Upper lobe of left lung (tissue), 6 donors: ENCODE measurements at regions not wholly inside any gene's neighbourhood (a gene's known extent, or its start where the extent isn't known, plus 50 kb on each side); places are given as distances from the start of the nearest gene placed in this dataset.

ENCODE experiments used
- ATAC-seq, 2 donors: fragments of 200-7000 bp; cut with Tn5 transposase; one replicate each; pipeline ENCODE4 v1.9.1; 2022; ENCODE audit warnings: mild to moderate bottlenecking in 2 of 2, moderate library complexity in 2 of 2; ENCODE audit not compliant: low FRiP score in 2 of 2
- DNase-seq, 2 donors: peaks; one replicate each; pipeline ENCODE4 v3.0.0-alpha.2; 2019 to 2020
- H3K27ac ChIP-seq, 4 donors: fragments of 200-600 bp; sonication (generic); one replicate each; pipeline ENCODE4 v1.5.1; 2016 to 2019
- H3K27me3 ChIP-seq, 4 donors: fragments of 200-600 bp; sonication (generic); one replicate each; pipeline ENCODE4 v1.5.1; 2017 to 2019
- H3K36me3 ChIP-seq, 4 donors: fragments of 200-600 bp; sonication (generic); one replicate each; pipeline ENCODE4 v1.5.1; 2016 to 2019
- H3K4me1 ChIP-seq, 4 donors: fragments of 200-600 bp; sonication (generic); one replicate each; pipeline ENCODE4 v1.5.1; 2018 to 2019
- H3K4me3 ChIP-seq, 4 donors: fragments of 200-600 bp; sonication (generic); one replicate each; pipeline ENCODE4 v1.5.1; 2017 to 2019; ENCODE audit warnings: mild to moderate bottlenecking in 2 of 4, moderate library complexity in 1 of 4
- H3K9me3 ChIP-seq, 4 donors: fragments of 200-600 bp; sonication (generic); one replicate each; pipeline ENCODE4 v1.5.1; 2018 to 2019
- EP300 ChIP-seq, 4 donors: sonication (generic); formaldehyde crosslinking; IDR thresholded peaks; one replicate each; pipeline ENCODE4 v1.5.1; 2017; ENCODE audit warnings: antibody characterized with exemption in 4 of 4, control low read depth in 2 of 4
- POLR2A ChIP-seq, 4 donors: fragments of 450-650 bp; IDR thresholded peaks; one replicate each; pipeline ENCODE4 v1.5.1; 2016 to 2017; ENCODE audit warnings: antibody characterized with exemption in 4 of 4, mild to moderate bottlenecking in 2 of 4
- POLR2AphosphoS5 ChIP-seq, 2 donors: sonication (generic); formaldehyde crosslinking; IDR thresholded peaks; one replicate each; pipeline ENCODE4 v1.5.1; 2017; ENCODE audit warnings: antibody characterized with exemption in 2 of 2
- WGBS, 2 donors: methylation state at CpG; one replicate each; pipeline ENCODE4 v1.1.5; 2017 to 2018; 5-methylcytosine and 5-hydroxymethylcytosine counted together
- TF ChIP-seq, protein P1 (sequence below), 6 experiments: fragments of 450-650 bp in 4 of 6; fragments of 200-600 bp in 2 of 6; sonication (generic) in 2 of 6; IDR thresholded peaks; one replicate each; pipeline ENCODE4 v1.5.1; 2016 to 2019; ENCODE audit warnings: antibody characterized with exemption in 6 of 6
- donor health status: DM: no; HTN: no; CAD: no; lungs with moderate emphysema.
- donor health status: DM: no; HTN: yes; CAD: no; lungs with severe emphysema.

DNA sequence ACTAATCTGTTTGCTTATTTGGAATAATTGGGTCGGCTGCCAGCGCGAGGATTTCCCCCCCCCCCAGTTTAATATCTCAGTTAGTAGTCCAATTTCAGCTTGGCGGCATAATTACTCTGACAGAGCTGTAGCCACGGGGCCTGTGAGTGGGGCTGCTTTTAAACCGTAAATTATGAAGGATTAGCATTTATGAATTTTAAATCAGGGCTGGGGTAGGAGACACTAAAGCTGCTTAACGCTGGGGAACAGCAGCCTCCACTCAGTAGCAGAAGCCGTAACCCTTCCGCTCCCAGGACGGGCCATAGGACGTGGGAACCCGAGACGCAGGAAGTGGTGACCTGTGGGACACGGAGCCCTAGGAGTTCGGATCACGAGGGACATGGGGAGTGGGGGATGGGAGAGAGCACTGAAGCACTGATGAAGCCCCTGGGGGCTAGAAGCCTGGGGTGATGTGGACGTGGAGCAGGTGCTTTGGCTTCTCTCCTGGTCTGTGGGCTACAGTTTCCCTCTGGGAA is 66.2 kb upstream of the LMO1 start:
- H3K27ac ChIP-seq = no peak overlapping the region
- H3K36me3 ChIP-seq = no peaks in the 10 kb centered on the region
- H3K27me3 ChIP-seq = no peaks in the 10 kb centered on the region
- WGBS, 2 donors = 39 to 49% methylated on average over 16 to 17 of the region's 17 CpGs
- no peaks in the 10 kb centered on the region for H3K9me3 ChIP-seq
- DNase-seq (no peak), ATAC-seq (no peak)
- TF ChIP-seq EP300 (IDR thresholded peaks at IDR 0.05) = no peak
- TF ChIP-seq POLR2A (IDR thresholded peaks at IDR 0.05) = no peak
- no peak for TF ChIP-seq POLR2AphosphoS5 (IDR thresholded peaks at IDR 0.05)
- TF ChIP-seq, protein P1, sequence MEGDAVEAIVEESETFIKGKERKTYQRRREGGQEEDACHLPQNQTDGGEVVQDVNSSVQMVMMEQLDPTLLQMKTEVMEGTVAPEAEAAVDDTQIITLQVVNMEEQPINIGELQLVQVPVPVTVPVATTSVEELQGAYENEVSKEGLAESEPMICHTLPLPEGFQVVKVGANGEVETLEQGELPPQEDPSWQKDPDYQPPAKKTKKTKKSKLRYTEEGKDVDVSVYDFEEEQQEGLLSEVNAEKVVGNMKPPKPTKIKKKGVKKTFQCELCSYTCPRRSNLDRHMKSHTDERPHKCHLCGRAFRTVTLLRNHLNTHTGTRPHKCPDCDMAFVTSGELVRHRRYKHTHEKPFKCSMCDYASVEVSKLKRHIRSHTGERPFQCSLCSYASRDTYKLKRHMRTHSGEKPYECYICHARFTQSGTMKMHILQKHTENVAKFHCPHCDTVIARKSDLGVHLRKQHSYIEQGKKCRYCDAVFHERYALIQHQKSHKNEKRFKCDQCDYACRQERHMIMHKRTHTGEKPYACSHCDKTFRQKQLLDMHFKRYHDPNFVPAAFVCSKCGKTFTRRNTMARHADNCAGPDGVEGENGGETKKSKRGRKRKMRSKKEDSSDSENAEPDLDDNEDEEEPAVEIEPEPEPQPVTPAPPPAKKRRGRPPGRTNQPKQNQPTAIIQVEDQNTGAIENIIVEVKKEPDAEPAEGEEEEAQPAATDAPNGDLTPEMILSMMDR (IDR thresholded peaks at IDR 0.05) = no peak
- H3K4me3 ChIP-seq = no peak overlapping the region
- H3K4me1 ChIP-seq = peaks cover 6 to 13% (median 8%) of the 10 kb centered on the region in 4 donors

DNA sequence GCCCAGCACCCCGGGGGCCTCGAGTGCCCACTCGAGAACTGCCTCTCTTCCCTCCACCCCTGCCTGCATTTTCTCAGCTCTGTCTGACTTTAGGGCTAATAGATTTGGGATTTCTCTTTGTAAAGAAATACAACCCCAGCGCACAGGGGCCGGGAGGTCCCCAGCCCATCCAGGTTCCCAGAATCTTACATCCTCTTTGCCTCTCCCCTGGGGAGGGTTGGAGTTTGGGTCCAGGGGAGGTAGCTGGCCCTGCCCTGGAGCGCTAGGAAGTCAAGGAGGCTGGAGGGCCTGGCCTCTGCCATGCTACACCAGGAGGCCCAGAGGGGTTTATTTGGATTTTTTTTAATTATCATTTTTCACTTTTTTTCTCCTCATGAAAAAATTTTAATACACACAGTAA is 65.7 kb upstream of the LMO1 start:
- no peak for DNase-seq
- no peak overlapping the region for H3K27ac ChIP-seq
- H3K9me3 ChIP-seq = no peaks in the 10 kb centered on the region
- ATAC-seq = no peak
- WGBS, 2 donors = 81 to 85% methylated on average over 6 of the region's 6 CpGs
- H3K4me1 ChIP-seq = peaks cover 6 to 13% (median 8%) of the 10 kb centered on the region in 4 donors
- H3K36me3 ChIP-seq = no peaks in the 10 kb centered on the region
- no peak for TF ChIP-seq POLR2AphosphoS5 (IDR thresholded peaks at IDR 0.05)
- TF ChIP-seq POLR2A (IDR thresholded peaks at IDR 0.05) = no peak
- no peak for TF ChIP-seq EP300 (IDR thresholded peaks at IDR 0.05)
- TF ChIP-seq, protein P1 (IDR thresholded peaks at IDR 0.05) = no peak
- no peaks in the 10 kb centered on the region for H3K27me3 ChIP-seq
- H3K4me3 ChIP-seq = peak overlapping the region in 1 of 4 donors; percentile 16

DNA sequence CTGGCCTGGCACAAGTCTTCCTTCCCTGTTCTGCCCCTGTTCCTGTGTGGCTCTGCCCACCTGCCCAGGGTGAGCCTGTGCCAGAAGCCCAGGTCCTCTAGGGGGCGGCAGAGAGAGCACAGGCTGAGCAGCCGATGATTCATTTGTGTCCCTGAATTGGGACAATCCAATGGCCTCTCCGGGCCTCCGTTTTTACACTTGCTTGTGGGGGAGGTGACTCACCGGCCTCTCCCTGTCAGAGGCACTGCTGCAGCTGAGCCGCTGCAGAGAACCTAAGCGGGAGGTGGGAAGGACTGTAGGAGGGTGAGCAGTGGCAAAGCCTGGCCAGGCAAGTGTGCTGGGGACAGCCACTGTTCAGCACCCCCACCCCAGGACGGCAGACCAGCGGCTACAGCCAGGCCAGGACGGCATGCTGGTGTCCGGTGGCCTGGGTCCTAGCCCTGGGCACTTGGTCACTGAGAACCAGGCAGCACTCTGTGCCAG is 65.2 kb upstream of the LMO1 start:
- H3K36me3 ChIP-seq = no peaks in the 10 kb centered on the region
- H3K27ac ChIP-seq = no peak overlapping the region
- 15 to 18% methylated on average over 3 to 11 of the region's 11 CpGs for WGBS, 2 donors
- peaks cover 6 to 13% (median 8%) of the 10 kb centered on the region in 4 donors for H3K4me1 ChIP-seq
- H3K4me3 ChIP-seq = peak overlapping the region in 1 of 4 donors; percentile 16
- peak; percentile 68 to 87 for DNase-seq
- TF ChIP-seq, protein P1 (IDR thresholded peaks at IDR 0.05) = peak; percentile 66 to 80 (median 71)
- no peak for TF ChIP-seq POLR2A (IDR thresholded peaks at IDR 0.05)
- H3K27me3 ChIP-seq = no peaks in the 10 kb centered on the region
- no peaks in the 10 kb centered on the region for H3K9me3 ChIP-seq
- peak; percentile 75 to 87 for ATAC-seq

- TF ChIP-seq, protein P1 (IDR thresholded peaks at IDR 0.05) = no peak
- TF ChIP-seq POLR2A (IDR thresholded peaks at IDR 0.05) (no peak), EP300 (IDR thresholded peaks at IDR 0.05) (no peak), POLR2AphosphoS5 (IDR thresholded peaks at IDR 0.05) (no peak)
- DNase-seq (no peak), ATAC-seq (no peak)
- Histone ChIP-seq H3K4me3 (no peak overlapping the region), H3K27ac (no peak overlapping the region), H3K36me3 (no peaks in the 10 kb centered on the region), H3K9me3 (no peaks in the 10 kb centered on the region), H3K4me1 (peaks cover 6 to 13% (median 8%) of the 10 kb centered on the region in 4 donors), H3K27me3 (no peaks in the 10 kb centered on the region)
- WGBS, 2 donors = 95 to 97% methylated on average over 4 to 7 of the region's 7 CpGs
These were observed 64.6 kb upstream of the LMO1 start for GRCh38 chr11:8328231-8328794.

DNA sequence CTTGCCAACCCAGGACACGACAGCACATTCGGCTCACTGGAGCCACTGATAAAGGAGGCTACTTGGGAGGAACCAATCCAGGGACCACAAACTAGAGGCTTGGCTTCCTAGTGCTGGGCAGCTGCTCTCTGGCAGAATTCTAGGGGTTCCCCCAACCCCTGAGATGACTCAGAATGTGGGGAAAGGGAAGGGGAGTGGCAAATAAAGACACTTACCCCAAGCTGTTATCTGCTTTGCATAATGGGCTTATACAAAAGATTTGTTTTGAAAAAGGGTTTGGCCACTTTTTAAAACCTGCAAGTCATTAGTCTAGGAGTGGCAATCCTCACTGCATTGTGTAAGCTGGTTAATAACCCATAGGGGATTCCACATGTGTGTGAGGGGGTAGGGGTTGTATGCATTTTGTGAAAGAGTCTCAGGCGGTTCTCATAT is 64.1 kb upstream of the LMO1 start:
- 60 to 67% methylated on average over 1 to 3 of the region's 3 CpGs for WGBS, 2 donors
- Histone ChIP-seq H3K27me3 (no peaks in the 10 kb centered on the region), H3K4me1 (peaks cover 6 to 13% (median 8%) of the 10 kb centered on the region in 4 donors), H3K36me3 (no peaks in the 10 kb centered on the region), H3K27ac (no peak overlapping the region), H3K9me3 (no peaks in the 10 kb centered on the region), H3K4me3 (no peak overlapping the region)
- TF ChIP-seq, protein P1 (IDR thresholded peaks at IDR 0.05) = no peak
- no peak for DNase-seq
- no peak for ATAC-seq
